GM21390 (cell line): ENCODE measurements at regions not wholly inside any gene's neighbourhood (a gene's known extent, or its start where the extent isn't known, plus 50 kb on each side); places are given as distances from the start of the nearest gene placed in this dataset.
"Not testable (repeated sequence)": the region's sequence is repeated elsewhere in the genome, so short reads cannot be mapped to it uniquely, and the experiment has no call there.

ENCODE experiments used
- ATAC-seq: cut with Tn5 transposase; IDR thresholded peaks from one replicate; pipeline ENCODE4 v1.9.1; 2021; ENCODE audit not compliant: unreplicated experiment

GRCh38 chr6:92114091-92114675 lies 1305.2 kb downstream of the EPHA7 start:
- ATAC-seq: no peak

GRCh38 chr6:92111386-92111785 lies 1308.0 kb downstream of the EPHA7 start:
- no peak for ATAC-seq

GRCh38 chr6:92110403-92110802 lies 1309.0 kb downstream of the EPHA7 start:
- ATAC-seq: no peak

GRCh38 chr6:92109956-92110355 lies 1309.4 kb downstream of the EPHA7 start:
- no peak for ATAC-seq

- no peak for ATAC-seq
These were observed 1310.1 kb downstream of the EPHA7 start for GRCh38 chr6:92109256-92109655.

GRCh38 chr6:92086750-92087149 lies 1332.6 kb downstream of the EPHA7 start:
- no peak for ATAC-seq

GRCh38 chr6:92083914-92084313 lies 1335.4 kb downstream of the EPHA7 start:
- not testable (repeated sequence) for ATAC-seq

GRCh38 chr6:92072387-92072786 lies 1347.0 kb downstream of the EPHA7 start:
- ATAC-seq: no peak

GRCh38 chr6:92069781-92070180 lies 1349.6 kb downstream of the EPHA7 start:
- no peak for ATAC-seq

GRCh38 chr6:92052513-92052912 lies 1366.8 kb downstream of the EPHA7 start:
- no peak for ATAC-seq

GRCh38 chr6:92050216-92050615 lies 1369.1 kb downstream of the EPHA7 start:
- ATAC-seq: no peak

- ATAC-seq: no peak
These were observed 1371.5 kb downstream of the EPHA7 start for GRCh38 chr6:92047860-92048259.

- ATAC-seq: no peak
These were observed 1372.1 kb downstream of the EPHA7 start for GRCh38 chr6:92047152-92047850.

- no peak for ATAC-seq
These were observed 1375.0 kb downstream of the EPHA7 start for GRCh38 chr6:92044312-92044711.

- no peak for ATAC-seq
These were observed 1375.6 kb downstream of the EPHA7 start for GRCh38 chr6:92043777-92044176.

- ATAC-seq: no peak
These were observed 1392.5 kb downstream of the EPHA7 start for GRCh38 chr6:92026878-92027277.

- no peak for ATAC-seq
These were observed 1394.5 kb downstream of the EPHA7 start for GRCh38 chr6:92024881-92025280.

- ATAC-seq: no peak
These were observed 1395.2 kb downstream of the EPHA7 start for GRCh38 chr6:92024110-92024509.

- no peak for ATAC-seq
These were observed 1395.9 kb downstream of the EPHA7 start for GRCh38 chr6:92023410-92023966.

- ATAC-seq: no peak
These were observed 1407.6 kb downstream of the EPHA7 start for GRCh38 chr6:92011681-92012245.

- no peak for ATAC-seq
These were observed 1410.4 kb downstream of the EPHA7 start for GRCh38 chr6:92008757-92009502.

GRCh38 chr6:92000112-92000511 lies 1413.2 kb upstream of the MAP3K7 start:
- no peak for ATAC-seq
